Dedifferentiated amniotic fluid mesenchymal stem cell (primary cell): ENCODE measurements at regions not wholly inside any gene's neighbourhood (a gene's known extent, or its start where the extent isn't known, plus 50 kb on each side); places are given as distances from the start of the nearest gene placed in this dataset.

Experiments
- DNase-seq: peaks from one replicate; pipeline ENCODE4 v3.0.0-alpha.2; 2016; ENCODE audit errors: extremely low spot score

GRCh38 chr9:1331546-1332038 is 281.4 kb downstream of the DMRT2 start:
- no peak for DNase-seq

GRCh38 chr9:1332156-1332555 is 282.0 kb downstream of the DMRT2 start:
- no peak for DNase-seq

- DNase-seq: no peak
These were observed 285.0 kb downstream of the DMRT2 start for GRCh38 chr9:1335174-1335573.

- DNase-seq: no peak
These were observed 287.0 kb downstream of the DMRT2 start for GRCh38 chr9:1337169-1337568.

GRCh38 chr9:1340390-1340789 is 290.2 kb downstream of the DMRT2 start:
- no peak for DNase-seq

- DNase-seq: no peak
These were observed 303.1 kb downstream of the DMRT2 start for GRCh38 chr9:1353291-1353690.

- DNase-seq: no peak
These were observed 303.9 kb downstream of the DMRT2 start for GRCh38 chr9:1354086-1354485.

GRCh38 chr9:1354606-1355005 is 304.4 kb downstream of the DMRT2 start:
- no peak for DNase-seq

GRCh38 chr9:1355656-1356055 is 305.5 kb downstream of the DMRT2 start:
- DNase-seq: no peak

GRCh38 chr9:1362845-1363244 is 312.7 kb downstream of the DMRT2 start:
- no peak for DNase-seq

- no peak for DNase-seq
These were observed 316.1 kb downstream of the DMRT2 start for GRCh38 chr9:1366276-1366675.

- no peak for DNase-seq
These were observed 319.1 kb downstream of the DMRT2 start for GRCh38 chr9:1369297-1369696.

- DNase-seq: no peak
These were observed 323.3 kb downstream of the DMRT2 start for GRCh38 chr9:1373445-1373844.

GRCh38 chr9:1383899-1384455 is 333.8 kb downstream of the DMRT2 start:
- no peak for DNase-seq

GRCh38 chr9:1384816-1385215 is 334.7 kb downstream of the DMRT2 start:
- no peak for DNase-seq

- DNase-seq: no peak
These were observed 336.3 kb downstream of the DMRT2 start for GRCh38 chr9:1386420-1386819.

GRCh38 chr9:1388216-1388615 is 338.1 kb downstream of the DMRT2 start:
- no peak for DNase-seq

- DNase-seq: no peak
These were observed 350.8 kb downstream of the DMRT2 start for GRCh38 chr9:1400983-1401382.

- DNase-seq: no peak
These were observed 354.8 kb downstream of the DMRT2 start for GRCh38 chr9:1404940-1405339.

GRCh38 chr9:1411826-1412225 is 361.7 kb downstream of the DMRT2 start:
- no peak for DNase-seq

GRCh38 chr9:1414711-1415131 is 364.6 kb downstream of the DMRT2 start:
- DNase-seq: no peak

- no peak for DNase-seq
These were observed 365.0 kb downstream of the DMRT2 start for GRCh38 chr9:1415146-1415545.

GRCh38 chr9:1416261-1416660 is 366.1 kb downstream of the DMRT2 start:
- no peak for DNase-seq

- DNase-seq: no peak
These were observed 371.3 kb downstream of the DMRT2 start for GRCh38 chr9:1421436-1421835.
